HG02870 (cell line): ENCODE measurements at regions not wholly inside any gene's neighbourhood (a gene's known extent, or its start where the extent isn't known, plus 50 kb on each side); places are given as distances from the start of the nearest gene placed in this dataset.
A peak's percentile ranks its signal among the peaks of the same experiment; 100 is the strongest.

Source experiments
- ATAC-seq: cut with Tn5 transposase; IDR thresholded peaks from one replicate; pipeline ENCODE4 v1.9.1; 2021; ENCODE audit warnings: mild to moderate bottlenecking, moderate library complexity; ENCODE audit not compliant: unreplicated experiment

DNA sequence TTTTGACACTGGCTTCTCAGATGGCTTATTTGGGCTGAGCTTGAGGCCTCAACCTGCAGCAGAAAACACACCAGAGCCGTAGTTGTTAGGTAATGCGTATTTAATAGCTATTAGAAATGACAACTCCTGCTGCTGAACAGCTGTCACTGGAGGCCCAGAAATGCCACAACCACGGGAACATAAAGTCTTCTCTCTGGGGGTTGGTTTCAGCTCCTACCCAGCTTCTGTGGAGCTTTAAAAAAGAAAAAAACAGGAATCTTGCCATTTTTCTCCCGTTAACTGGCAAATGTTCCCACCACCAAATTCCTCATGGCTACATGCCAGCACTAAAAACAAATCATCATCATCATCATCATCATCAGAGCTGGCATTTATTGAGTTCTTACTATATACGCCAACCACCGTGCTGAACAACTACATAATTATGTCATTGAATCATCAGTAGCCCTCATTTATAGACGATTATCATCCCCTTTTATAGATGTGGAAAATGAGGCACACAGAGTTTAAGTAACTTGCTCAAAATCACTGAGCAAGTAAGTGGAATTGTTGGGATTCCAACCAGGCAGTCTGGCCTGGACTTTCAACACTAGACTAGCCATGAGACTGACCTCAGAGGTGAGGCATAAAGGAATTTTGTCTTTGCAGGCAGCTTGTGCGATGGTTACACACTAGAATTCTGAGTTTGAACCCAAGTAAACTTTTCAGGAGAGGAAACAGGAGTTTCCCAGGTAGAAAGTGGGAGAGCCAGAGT, 185.3 kb upstream of the WWC1 start:
- ATAC-seq: no peak

DNA sequence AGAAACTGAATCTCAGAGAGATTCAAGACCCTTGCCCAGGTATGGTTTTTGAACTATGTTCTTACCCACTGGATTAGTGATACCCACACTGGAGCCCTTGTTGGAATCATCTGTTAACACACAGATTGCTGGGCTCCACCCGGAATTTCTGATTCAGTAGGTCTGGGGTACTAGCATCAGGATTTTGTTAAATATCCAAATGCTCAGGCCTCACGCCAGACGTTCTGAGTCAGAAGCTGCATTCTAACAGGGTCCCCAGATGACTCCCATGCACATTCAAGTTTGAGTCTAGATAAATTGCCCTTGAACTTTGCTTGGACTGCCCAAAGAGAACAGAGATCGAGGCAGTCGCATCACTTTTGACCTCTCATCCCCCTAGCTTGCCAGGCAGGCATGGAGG, 182.0 kb upstream of the WWC1 start:
- no peak for ATAC-seq

DNA sequence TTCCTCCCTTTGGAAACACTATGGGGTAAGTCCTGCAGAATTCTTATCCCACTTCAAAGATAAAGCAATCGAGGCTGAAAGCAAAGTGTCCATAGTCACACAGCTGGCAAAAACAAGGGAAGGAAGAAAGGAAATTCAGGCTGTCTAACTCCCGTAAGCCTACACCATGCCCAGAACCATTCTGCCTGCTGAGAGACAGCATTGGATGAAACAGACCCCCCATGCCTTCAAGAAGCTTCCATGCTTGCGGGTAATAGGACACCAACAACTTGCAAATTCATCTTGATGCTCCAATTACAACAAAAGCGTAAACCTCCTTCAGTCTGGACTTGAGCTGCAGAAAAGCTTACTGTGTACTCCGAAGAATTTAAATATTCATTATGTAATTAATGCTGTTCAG, 181.1 kb upstream of the WWC1 start:
- no peak for ATAC-seq

DNA sequence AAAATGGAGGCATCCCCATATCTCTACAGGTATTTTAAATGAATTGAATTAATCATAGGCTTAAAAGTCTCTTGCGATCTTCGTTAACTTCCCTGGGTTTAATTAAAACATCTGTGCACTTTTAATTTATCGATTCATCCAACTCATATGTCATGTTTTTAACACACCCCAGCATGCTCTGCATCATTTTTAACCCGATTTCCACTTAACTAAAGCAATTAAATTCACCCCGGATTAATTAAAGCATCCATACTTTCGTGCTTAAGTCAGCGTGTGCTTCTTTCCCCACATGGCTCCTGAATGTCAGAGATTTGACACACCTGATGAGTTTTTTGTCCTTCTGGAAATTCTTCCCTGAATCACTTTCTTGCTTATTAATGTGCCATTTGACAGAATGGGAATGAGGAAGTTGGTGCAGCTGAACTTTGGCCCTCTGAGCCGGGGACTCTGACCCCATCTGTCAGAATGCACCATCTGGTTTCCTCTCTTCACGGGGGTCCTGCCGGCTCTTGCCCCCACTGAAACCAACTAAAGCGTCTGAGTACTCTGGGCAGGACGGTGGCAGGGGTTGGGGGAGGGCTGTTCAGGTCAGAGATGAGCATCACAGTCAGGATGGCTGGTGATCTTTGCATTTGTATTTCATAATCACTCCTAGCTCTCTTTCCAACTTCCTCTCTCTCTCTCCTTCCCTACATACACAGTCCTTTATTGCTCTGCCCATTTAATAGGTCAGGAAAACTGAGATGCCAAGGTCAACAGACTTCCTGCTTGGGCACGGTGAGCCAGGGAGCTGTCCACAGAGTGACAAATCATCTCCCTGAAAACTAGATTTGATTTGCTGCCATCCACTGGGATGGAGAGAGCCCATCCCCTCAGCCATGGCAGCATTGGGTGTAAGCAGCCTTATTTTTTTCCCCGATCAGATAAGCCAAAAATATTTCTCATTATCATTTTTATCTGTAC, 180.3 kb upstream of the WWC1 start:
- ATAC-seq: no peak

DNA sequence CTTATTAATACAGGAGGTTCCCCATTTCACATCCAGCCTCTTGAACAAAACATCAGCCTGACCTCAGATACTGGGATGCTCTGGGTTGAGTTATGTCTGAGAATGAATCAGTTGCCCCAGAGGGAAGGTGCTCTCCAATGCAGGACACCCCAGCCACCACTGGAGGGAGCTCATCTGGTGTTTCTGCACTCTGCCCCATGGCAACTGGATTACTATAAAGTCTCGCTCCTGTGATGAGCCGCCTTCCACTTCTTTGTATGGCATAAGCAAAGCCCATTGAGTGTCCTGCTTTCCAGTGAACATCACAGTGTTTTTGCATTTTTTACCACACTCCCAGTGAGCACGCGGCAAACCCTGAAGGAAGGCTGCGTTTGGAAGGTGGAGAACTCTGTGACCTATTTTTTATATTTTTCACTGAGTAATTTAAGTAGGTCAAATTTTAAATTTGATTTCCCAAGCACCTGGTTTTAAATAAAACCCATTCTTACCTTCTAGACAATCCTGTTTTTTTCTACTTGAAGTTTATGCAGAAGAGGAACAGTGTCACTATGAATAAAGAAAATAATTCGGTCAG, 176.9 kb upstream of the WWC1 start:
- ATAC-seq: peak; percentile 91

DNA sequence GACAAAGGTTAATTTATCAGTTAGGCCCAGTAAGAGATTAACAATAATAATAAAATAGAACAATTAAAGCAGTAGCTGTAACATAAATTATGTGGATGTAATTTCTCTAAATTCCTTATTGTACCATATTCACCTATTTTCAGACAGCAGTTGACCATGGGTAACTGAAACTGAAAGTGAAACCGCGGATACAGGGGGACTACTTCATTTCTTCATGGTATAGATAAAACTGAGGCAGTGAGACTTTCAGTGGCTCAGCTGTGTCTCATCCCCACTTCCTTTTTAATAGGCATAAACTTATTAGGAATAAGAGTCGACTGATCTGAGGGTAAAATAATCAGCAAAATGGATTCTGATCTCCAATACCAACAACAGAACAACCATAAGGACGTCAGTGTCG, 174.0 kb upstream of the WWC1 start:
- no peak for ATAC-seq

DNA sequence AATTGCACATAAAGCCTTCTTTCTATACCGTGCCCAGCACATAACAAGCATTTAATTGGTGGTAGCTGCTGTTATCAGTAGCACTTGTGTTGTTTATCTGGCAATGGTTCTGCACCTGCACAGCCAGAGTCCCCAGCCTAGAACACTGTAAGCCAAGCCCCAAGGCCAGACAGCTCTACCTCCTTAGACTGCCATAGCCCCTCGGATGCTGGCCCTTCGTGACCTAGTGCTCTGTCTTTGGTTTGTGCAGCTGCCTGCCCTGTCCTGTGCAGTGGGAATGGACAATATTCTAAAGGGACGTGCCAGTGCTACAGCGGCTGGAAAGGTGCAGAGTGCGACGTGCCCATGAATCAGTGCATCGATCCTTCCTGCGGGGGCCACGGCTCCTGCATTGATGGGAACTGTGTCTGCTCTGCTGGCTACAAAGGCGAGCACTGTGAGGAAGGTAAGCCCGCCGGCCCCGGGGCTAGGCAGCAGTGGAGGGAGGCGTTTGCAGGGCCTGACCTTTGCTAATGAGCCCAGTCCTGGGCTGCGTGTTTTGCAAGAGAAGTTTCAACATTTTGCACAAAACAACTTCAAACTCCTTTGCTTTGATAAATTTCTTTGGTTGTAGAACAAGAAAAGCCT, 173.3 kb upstream of the WWC1 start:
- ATAC-seq: no peak

DNA sequence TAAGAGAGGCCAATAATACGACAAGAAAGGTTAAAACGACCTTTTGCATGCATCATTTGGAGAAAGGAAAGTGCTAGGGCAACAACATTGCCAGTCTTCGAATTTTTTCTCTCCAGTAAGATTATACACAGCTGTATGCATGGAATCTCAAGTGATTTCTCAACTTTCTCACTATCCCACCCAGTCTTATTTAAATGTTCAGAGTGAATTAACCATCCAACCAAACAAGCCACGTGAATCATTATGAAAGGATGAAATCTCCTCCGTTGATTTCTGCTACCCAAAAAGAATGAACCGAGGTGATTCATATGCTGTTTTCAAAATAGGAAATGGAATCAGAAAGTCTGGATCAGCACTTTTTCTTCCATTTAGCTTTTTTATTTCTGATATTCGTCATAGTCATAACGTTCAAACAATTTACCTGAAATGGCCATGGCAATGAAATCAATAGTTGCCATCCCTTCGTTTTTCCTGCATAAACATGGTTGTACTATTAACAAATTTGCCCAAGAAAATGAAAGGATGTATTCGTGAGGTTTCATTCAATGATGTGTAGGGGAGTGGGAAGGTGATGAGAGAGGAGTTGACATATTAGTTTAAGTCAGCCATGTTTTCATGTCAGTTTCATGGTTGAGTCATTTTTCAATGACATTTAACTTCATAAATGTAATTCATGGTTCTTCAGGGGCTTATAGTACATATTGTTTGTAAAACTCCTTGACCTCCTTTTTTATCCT, 170.9 kb upstream of the WWC1 start:
- no peak for ATAC-seq

DNA sequence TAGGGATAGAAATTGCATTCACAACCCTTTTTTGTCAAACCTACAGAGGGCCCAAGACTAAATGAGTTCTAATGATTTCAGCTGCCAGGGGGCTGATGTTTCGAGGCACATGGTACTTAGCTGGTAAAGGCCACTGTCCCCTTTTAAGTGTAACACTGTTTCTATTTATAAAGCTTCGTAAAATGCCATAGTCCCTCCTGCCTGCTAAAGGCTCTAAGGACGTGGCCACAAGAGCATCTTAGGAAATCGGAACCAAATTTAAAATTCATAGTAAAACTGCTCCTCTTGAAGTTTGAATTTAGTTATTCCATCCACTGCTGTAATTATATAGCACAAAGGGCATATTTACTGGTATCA, 170.3 kb upstream of the WWC1 start:
- ATAC-seq: no peak

DNA sequence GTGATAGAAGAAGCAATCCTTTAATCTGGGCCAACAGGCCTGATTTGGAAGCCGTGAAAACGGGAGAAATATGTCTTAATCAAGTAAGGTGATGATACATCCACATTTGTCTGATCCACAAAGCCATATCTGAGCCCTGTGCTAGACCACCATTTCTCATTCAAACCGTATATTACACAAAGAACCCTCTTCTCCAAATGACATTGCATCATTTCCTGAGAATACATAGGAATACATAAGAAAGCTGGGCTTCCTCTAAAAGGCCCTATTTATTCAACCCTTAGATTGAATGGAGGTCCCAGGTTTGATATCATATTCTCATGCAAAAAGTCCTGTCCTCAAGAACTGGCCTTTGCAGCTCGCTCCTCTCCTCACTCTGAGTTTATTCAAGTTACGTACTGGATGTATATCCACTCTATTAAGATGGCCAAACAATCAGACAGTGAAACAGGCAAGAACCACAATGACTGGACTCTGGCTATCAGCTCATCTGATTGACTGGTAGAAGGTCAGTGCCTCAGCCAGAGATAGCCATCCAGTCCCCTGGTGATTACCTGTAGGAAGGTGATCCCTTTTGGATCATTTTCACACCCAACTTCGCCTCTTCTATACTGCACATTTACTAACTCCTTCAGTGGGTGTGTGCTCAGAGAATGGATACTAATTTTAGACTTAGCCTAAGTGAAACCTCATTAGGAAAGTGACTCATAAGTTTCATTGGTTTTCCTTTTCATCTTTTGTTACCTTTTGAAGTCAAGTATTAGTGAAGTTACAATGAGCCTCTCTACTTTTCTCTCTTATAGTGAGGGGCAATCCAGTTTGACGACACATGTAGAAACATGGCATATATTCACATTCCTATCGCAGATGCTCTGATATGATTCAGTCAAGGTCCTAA, 167.6 kb upstream of the WWC1 start:
- peak; percentile 95 for ATAC-seq

DNA sequence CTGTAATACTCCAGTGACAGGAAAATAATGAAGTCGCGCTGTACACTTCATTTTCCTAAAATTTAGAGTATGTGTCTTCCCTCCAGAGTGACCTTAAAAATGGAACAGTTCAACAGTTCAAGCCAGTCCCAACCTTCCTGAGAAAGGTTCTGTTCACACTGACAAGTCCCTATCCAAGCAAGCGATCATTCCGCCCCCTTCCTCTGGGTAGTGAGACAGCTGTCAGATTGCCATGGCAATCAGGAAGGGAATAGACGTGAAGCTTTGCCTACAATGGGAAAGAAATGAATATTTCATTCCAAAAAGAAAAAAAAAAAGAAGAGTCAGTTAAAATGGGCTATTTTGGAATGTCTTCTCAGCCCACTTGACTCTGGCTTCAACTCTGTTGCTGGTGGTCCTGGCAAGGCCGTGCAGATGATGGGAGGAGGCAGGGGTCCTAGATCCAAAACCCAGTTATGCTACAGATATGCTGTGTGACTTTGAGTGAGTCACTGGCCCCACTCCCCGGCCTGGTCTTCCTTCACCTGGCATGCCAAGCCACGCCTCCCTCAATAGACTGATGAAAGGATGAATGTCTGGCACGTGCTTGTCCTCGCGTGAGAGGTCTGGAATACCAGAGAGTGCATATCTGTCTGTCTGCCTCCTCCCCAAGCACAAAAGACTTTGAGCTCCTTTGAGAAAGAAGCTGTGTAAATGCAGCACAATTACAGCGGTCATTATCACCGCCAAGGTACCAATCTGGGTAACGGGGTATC, 165.8 kb upstream of the WWC1 start:
- ATAC-seq: no peak

DNA sequence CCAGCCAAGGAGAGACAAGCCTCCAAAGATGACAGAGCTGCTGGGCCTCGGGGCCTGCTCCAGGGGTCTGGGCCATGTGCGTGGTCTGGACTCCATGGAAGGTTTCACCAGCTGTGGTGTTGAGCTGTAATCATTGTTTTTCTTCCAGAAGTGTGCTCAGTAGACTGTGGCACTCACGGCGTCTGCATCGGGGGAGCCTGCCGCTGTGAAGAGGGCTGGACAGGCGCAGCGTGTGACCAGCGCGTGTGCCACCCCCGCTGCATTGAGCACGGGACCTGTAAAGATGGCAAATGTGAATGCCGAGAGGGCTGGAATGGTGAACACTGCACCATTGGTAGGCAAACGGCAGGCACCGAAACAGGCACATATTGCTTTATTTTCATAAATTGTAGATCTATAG, 164.8 kb upstream of the WWC1 start:
- no peak for ATAC-seq

DNA sequence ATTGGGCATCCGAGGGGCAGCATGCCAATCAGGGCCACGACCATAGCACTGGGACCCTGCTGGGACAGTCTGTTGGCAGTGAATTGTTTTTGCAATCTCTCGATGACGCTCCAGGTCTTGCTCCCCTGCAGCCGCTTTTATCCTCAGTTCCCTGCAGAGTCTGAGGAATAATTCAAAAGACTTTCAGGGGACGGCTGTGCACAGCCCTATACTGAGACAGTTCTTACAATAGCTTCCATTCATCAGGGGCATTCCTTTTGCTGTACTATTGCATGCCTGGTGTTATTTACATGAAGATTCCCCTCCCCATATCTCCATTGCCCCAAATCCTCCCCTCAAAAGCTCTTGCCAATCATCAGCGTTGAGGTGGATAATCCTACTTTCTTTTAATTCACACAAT, 163.3 kb upstream of the WWC1 start:
- ATAC-seq: no peak

DNA sequence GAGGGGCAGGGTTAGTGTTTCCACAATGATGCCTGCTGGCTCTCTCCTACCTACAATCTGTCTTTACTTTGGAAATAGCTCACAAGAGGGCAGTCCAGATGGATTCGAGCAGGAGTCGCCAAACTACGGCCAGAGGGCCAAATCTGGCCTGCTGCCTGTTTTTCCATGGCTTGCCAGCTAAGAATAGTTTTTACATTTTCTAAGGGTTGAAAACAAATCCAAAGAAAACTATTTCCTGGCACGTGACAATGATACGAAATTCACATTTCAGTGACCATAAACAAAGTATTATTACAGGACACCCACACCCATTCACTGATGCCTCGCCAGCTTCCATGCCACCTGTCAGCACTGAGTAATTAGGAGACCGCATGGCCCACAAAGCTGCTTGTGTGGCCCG, 162.9 kb upstream of the WWC1 start:
- ATAC-seq: no peak

DNA sequence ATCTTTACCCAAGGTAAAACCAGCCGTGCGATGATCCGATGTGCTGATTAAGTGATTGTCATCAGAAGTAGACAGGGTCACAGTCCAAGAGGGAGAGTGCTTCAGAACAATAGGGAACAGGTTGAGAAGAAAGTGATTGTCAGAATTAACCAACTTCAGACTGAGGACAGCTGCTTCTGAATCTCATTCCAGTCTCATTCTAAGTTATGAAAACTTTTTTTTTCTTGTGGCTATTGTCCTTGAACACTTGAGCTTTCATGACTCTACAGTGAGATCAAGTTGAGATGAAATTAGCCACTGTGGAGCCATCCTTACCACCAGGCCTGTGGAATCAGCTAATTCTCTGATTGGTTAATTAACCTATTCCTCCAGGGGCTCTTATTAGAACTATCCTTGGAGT, 159.9 kb upstream of the WWC1 start:
- ATAC-seq: no peak

DNA sequence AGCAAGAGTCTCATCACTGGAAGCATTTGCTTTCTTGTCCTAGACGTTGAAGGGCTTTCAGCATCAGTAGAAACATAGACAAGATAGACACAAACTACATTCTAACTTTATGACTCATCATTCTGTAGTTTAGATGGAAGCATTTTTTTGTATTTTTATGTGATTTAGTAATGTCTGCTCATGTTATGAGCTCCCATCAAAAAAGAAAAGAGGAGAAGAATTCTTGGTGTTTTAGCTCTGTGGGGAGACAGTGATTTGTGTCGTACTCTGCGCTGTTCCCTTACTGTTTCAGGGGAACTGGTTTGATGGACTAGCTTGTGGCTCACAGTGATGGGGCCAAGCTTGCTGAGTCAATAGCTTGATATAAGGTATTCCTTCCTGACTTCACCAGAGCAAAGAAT, 159.2 kb upstream of the WWC1 start:
- no peak for ATAC-seq

DNA sequence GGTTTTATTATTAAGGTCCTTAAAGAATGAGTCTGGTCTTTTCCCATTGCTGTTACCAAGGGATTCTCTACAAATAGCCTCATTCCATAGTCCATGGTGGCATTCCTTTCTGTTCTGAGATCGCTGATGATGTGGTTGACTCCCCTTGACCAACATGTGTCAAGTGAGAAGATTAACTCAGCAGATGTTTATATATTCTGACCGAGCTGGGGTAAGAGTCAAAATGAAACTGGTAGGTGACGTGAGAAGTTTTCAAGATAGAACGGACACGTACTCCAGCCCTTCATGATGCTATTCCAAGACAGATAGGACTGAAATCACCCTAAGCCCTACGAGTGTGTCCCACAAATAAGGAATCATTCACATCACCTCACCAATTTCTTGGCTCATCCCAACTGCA, 155.5 kb upstream of the WWC1 start:
- peak; percentile 97 for ATAC-seq

DNA sequence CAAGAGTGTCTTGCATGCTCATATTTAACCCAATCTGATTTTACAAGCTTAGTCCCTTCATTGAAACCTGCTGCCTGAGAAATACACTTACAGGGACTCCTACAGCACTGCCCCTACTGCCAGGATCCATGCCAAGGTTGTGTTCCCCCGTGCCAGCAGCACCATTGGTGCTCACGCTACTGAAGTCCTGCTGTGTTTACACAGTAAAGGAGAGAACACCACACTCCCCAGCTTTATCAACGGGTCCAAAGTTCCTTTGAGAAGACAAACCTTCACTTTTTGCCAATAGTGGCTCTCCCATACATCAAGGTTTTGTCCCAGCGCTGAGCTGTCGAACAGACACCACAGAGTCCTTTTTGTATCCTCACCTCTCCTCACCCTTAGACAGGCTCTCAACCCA, 155.1 kb upstream of the WWC1 start:
- ATAC-seq: peak; percentile 5

DNA sequence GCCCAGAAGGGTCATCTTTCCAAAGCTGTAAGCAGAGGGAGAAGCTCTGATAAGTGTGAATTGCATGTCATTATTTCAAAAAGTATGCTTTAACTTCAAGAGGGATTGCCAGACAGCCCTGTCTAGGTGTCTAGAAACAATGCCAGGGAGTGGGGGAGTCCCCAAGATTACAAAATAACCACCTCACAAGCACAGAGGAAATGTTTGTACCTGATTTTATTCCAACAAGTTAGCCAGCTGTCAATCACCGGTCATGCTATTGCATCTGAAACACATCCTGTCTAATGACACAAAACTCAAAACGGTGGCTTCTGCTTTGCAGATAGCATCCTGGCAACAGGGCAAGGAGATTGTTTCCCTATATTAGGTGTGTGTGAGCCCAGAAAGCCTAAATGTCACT, 154.2 kb upstream of the WWC1 start:
- ATAC-seq: peak; percentile 44
